ENCODE measurements at regions not wholly inside any gene's neighbourhood (a gene's known extent, or its start where the extent isn't known, plus 50 kb on each side); places are given as distances from the start of the nearest gene placed in this dataset.
A peak's percentile ranks its signal among the peaks of the same experiment; 100 is the strongest.

DNA sequence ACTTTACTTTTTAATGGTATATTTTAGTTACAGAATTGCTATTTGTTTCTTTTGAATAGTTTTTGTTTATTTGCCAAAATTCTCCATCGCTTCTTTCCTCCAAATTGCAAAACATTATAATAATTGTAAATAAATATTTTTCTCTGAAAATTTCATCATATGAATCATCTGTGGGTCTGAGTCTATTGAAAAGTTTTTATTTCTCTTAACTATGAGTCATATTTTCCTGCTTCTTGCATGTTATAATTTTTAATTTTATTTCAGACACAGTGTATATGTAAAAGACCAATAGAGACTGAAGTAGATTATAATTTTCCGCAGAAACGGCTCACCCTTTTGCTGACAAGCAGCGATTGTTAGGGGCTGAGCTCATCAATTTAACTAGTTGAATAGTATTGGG lies 279.1 kb upstream of the IL12B start:
- DNase-seq, result no peak

DNA sequence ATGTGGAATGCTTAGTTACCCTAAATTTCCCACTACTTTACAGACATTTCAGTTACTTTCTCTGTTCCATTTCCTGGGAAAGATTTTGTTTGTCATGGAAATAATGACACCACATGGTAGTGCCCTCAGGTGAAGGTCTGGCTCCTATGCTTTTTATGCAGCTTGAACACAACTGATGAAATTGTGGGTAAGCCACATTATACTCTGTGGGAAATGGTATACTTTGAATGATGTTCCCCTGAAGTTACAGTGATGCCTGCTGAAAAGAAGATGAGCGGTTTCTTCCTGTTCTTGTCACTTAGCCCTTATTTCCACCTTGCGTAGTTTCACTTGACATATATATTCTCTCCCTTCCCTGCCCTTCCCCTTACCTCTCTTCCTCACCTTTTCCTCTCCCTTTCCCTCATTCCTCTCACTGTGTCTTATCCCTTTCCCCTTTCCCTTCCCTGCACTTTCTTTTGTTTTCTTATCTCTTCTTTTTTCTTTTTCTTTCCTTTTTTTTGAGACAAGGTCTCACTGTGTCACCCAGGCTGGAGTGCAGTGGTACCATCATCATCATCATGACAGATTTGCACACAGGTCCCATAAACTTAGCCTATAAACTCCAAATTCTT lies 280.8 kb upstream of the IL12B start:
- DNase-seq, result no peak

DNA sequence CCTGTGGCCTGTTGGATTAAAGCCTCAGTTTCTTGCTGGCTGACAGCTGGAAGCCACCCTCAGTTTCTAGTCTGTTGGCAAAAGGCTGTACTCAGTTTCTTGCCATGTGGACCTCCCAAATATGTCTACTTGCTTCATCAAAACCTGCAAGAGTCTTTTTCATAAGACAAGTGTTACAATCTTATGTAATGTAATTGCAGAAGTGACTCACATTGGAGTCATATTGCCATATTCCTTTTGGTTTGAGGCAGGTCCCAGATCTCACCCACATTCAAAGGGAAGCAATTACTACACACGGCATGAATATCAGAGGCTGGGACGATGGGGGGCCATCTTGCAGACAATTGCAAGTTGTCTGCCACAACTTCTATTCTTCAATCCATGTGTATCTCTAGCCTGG lies 286.7 kb upstream of the IL12B start:
- DNase-seq, result peak; percentile 54

DNA sequence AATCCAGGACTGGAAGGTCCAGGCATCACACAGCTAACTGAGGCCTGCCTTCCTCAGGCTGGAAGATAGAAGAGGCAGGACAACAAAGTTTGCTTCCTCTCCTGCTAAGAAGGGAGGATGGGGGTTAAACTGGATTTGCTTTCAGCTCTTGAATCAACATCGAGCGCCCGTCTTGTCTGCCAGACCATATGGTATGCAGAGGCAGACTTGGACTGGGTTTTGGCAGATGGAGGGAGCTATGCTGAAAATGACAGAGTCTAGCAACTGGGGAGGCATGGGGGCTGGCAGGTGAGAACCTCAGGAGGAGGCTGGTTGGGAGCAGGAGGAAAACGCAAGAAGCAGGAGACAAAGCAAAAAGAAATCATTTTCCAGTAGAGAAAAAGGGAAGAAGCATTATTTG lies 289.5 kb upstream of the IL12B start:
- DNase-seq, result no peak

DNA sequence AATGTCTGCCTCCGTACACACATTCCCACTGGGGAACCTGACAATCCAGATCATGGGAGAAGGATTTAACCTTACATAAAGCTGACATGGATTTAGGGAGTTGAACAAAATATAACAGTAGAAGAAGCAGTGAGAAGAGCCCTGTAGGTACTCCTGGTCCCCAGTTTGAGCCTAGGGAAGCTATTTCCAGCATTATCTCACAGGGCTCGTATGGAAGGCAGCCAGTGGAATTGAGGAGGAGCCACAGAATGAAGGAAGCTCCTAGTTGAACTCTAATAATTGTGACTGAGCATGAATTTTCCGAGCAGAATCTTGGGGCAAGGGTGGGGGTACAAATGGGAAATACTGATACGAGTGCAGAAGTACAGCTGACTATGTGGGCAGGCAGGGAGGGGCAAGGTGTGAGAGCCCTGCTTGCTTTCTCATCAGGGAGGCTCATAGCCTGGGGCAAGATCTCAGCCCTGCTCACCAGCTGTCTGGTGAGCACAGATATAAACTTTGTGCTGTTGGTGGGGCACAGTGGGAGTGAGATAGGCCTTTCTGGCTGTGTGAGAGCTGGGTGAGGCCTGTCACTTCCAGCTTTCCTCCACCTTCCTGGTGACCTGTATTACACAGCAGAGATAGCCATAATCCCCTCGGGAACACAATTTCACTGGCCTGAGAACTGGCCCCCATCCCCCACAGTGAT lies 290.7 kb upstream of the IL12B start:
- no peak for DNase-seq

DNA sequence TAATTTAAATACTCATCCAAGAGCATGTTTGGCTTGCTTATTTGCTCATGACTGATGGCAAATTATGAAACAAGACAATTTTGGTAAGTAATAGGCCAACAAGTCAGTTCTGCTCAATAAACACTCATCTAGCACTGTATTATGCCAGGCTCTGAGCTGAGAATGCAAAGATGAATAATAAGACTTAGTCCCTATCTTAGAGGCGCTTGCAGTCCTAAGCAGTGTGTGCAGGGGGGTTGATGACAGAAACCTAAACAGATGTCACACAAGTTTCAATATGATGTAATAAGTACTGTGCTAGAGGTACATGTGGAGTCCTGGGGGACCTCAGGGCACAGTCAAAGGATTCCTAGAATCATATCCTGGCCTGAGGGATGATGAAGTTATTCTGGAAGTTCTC lies 287.6 kb upstream of the ADRA1B start:
- DNase-seq, result no peak

DNA sequence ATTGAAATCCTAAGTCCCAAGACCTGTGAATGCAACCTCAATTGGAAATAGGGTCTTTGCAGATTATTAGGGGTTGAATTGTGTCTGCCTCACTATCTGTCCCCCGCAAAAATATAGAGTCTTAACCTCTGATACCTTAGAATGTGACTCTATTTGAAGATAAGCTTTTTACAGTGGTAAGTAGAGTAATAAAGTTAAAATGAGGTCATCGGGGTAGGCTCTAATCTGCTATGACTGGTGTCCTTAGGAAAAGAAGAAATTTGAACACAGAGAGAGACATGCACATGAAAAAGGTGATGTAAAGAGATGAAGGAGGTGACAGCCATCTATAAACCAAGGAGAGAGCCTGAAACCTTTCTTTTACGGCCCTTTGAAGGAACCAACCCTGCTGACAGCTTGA lies 287.1 kb upstream of the ADRA1B start:
- DNase-seq, result no peak

DNA sequence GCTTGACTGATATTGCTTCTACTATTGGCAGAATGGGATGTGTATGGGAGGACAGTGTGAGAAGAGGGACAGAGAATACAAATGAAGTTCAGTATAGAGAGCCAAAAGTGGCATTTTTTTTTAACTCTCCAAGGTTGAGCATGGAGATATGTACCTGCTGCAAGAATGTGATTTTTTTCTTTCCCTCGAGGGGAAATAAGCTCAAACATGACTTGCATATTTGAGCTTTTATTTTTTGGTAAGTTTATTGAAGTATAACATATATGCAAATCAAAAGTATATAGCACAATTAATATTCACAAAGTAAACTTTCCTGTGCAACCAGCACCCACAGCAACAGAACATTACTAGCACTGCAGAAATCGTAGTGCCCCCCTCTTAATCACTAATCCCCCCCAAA lies 285.7 kb upstream of the ADRA1B start:
- no peak for DNase-seq

DNA sequence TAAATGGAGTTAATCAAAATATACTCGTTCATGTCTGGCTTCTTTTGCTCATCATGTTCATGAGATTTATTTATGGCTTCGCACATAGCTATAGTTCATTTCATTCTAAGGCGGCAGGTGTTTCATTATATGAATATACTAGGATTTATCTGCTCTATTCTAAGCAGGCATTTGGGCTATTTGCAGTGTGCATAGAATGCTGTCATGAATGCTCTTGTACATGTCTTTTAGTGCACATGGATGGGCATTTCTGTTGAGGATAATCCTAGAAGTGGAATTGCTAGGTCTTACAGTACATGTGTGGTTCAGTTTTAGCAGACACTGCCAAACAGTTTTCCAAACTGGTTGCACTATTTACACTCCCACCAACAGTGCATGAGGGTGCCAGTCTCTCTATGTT lies 285.3 kb upstream of the ADRA1B start:
- no peak for DNase-seq

DNA sequence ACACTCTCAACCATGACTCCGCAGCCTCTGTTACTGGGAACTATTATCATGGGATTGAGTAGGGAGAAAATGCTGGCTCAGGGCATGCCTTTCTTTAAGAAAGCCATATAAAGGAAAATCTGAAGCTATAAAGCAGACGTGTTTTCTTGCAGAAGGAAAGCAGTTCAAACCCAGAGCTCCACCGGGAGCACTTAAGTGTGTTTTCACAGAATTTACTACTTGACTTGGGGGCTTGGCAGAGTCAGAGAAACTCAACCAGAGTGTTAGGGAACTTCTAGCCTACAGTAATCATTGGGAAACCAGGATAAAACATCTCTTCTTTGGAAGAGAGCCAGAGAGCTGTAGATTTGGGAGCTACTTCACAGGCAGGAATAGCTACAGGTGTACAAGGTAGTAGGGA lies 283.4 kb upstream of the ADRA1B start:
- no peak for DNase-seq

DNA sequence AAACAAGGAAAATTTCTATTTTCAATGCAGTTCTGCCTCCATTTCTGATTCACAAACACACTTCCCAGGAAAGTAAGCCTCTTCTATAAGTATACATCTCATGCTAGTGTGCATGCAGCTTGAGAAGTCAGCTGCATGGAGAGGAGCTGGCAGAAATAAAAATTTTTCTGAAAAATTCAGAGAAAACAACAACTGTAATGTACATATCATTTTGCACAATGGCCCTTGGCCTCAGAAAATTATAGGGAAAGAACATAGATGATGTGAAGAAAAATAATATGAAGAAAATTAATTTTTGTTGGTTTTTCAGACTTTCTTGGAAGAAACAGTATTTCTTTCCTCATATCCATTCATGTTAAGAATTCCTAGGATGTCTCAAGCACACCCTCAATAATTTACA lies 277.8 kb upstream of the ADRA1B start:
- no peak for DNase-seq

DNA sequence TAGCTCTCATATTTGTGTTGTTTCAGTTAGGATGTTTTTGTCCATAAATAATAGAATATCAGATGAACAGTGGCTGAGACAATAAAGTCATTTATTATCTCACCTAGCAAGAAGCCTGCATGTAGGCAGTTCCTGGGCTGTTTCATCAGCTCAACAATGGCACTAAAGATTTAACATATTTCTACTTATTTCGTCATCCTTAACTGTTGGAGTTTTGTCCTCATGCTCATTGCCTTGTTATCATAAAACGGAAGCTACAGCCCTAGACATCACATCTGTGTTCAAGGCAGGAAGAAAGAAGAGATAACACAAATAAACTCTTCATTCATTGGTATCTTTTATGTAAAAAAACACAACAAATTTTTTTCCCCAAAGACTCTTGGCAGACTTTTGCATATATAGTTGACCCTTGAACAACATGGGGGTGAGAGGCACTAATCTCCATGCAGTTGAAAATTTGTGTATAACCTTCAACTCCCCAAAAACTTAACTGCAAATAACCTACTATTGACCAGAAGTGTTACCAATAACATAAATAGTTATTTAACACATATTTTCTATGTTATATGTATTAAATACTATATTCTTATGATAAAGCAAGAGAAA lies 277.2 kb upstream of the ADRA1B start:
- DNase-seq, result peak; percentile 31

DNA sequence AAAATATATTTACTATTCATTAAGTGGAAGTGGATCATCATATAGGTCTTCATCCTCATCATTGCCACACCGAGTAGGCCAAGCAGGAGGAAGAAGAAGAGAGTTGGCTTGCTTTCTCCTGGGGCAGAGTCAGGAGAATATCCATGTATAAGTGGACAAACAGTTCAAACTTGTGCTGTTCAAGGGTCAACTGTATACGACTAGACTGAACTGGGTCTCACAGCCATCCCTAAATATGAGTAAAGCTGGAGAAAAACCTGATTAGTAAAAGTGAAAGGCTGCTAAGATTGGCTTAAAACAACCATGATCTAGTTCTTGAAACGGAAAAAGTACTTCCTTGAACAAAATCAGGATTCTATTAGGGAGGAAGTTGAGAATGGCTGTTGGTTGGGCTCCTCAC lies 276.7 kb upstream of the ADRA1B start:
- DNase-seq, result no peak

DNA sequence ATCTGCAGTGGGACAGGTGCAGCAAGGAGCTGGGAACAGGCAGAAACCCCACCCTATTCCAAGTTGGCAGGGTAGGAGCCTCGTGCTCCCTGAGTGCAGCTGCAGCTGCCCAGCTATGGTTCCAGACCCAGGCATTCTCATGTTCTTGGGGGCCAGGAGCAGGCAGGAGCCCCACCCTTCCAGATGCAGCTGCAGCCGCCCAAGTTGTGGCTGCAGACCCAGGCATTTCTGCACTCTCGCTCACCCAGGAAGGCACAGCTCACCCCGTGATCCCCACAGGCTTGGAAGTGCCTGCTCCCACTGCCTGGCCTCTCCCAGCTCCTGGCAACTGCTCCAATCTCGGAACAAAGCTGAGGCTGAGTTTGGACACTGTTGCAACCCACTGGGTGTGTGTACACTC lies 275.8 kb upstream of the ADRA1B start:
- no peak for DNase-seq

DNA sequence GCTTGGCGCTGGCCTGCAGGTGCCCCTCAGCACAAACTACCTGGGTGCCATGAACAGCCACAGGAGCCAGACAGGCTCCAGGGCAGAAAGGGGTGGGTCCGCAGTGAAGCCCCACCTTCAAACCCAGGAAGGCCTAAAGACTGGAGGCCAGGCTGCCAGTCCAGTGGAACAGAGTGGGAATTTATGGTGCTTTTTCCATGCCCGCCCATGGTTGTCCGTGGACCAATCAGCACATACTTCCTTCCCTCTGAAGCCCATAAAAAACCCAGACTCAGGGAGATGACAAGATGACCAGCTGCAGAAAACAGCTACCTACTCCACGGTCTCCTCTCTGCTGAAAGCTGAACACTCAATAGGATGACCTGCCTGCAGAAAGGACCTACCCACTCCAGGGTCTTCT lies 275.4 kb upstream of the ADRA1B start:
- no peak for DNase-seq

DNA sequence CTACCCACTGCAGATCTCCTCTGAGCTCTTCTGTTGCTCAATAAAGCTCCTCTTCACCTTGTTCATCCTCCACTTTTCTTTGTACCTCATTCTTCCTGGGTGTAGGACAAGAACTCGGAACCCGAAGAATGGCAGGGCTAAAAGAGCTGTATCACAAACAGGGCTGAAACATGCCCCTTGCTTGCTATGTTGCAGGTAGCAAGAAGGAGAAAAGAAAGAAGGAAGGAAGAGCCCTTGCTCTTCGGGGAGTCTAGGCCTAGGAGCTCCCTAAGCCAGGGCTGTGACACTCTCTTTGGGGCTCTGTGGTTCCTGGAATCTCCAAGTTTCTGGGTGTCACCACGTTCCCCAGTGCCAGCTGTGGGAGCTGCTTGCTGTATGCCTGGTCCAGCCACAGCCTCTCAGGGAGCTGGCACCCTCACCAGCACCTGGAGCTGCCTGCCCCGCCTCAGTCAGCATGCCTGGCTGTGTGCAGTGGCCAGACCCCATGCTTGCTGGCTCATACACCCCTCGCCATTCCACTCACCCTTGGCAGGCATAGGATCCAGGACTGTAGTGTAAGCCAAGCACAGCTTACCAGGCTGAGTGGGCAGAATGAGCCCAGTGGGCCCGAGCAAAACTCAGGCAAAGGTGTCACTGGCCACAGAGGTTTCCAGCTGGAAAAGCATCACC lies 274.8 kb upstream of the ADRA1B start:
- no peak for DNase-seq

DNA sequence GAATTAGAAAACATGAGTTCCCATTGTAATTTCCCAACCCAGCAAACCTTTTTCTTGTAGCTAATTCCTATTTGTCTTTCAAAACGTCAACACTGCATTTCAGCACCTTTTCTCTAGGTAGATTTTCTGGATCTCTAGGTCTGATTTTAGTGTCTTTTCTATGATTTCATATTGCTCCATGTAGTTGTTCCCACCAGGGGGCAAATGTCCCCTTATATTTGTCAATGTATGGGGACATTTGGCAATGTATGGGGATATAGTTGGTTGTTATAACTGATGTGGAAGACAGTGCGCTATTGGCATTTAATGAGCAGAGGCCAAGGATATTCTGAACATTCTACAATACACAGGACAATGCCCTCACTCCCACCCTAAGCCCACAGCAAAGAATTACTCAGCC lies 273.9 kb upstream of the ADRA1B start:
- DNase-seq, result peak; percentile 3

DNA sequence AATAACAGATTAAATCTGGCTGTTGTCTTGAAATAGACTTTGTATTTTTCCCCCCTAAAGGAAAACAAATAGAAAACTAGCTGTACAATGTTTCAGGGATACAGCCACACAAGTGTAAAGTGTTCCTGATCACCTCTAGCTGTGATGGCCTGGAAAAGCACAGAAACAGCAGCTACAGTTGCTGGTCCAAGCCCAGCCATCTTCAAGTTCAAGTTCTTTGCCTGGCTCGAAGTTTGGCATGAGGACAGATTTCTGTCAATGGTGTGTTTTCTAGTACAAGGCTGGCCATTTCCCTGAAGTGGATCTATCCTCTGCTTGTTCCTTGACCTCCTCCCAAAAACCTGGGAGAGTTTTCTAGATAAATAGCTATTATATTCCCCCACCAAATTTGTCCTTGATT lies 272.2 kb upstream of the ADRA1B start:
- no peak for DNase-seq

DNA sequence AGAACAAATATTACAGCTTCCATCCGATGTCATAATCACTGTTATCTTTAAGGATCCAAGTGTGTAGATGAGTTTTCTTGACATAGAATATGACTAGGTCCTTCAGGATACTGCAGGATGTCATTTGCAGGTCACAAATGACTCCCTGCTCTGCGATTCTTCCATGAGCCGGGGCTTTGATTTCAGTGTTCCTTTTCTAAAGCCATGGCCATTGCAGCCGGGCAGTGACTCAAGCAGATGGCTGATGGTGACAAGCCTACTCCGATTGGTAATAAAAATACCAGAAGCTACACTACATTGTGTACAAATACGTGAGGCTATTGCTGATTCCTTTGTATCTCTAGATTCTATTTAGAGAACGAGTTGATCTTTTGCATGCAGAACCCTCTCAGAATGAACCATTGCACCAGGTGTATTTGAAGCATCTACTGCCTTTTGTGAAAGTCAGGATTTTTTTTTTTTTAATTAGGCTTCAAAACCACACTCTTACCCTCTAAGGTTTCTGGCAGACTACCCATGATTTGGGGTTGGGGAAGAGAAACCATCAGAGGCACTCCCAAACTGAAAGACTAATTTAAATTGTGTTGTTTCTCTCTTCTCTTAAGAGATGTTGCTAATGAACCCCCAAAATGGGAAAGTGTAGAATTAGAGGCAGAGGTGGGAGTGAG lies 271.0 kb upstream of the ADRA1B start:
- no peak for DNase-seq

DNA sequence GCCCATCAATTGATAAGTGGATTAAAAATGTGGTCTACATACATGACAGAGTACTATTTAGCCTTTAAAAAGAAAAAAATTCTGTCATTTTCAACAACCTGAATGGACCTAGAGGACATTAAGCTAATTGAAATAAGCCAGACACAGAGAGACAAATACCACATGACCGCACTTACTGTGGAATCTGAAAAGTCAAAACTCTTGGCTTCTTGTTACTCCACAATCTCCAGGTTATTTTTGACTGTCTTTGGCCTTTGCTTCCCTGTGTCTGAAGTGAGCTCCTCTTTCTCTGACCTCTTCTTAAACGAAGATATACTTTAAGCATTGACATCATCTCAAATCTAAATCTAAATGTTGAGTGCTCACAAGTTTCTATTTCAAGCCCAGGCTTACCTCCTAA lies 265.5 kb upstream of the ADRA1B start:
- DNase-seq, result no peak

DNA sequence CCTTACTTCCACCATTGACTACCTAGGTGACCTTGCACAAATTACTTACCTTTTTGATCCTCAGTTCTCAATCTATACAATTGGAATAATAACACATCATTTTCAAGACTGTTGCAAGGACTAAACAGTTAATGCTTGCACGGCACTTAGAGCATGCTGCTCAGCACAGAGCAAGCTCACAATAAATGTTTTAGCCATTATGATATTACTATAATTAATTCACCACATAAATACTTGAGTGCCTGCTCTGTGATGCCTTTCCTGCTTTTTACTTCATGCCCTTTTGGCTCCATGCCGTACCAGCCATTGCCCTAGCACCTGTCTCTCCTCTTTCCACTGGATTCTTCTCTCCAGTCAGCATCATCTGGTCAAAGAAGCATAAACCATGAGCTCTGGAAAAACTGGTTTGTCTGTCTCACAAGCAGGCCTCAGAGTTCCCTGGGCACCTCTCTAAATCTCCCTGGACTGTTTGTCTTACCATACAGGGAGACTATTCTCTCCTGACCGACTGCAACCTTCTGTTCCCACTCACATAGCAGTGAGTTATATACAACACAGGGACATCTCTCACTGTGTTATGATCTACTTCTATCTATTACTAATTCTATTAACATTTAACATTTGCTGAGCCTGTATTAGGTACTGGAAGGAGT lies 260.4 kb upstream of the ADRA1B start:
- DNase-seq, result no peak

DNA sequence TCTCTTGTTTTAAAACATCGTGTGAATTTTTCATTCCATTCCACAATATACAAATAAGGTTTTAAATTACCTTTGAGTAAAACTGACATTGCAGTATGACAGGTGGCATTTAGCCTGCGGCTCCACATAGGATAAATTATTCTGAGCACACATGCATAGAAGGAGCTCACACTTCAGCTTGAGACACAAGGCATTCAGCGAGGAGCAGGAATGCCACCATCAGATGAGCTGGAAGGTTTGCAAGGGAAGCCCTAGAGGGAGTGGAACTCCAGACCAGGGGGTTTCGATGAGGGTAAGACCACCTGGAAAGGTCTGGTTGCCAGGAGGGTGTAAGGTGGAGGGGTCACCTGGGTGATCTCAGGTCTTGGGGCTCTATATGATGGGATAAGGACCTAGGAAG lies 259.0 kb upstream of the ADRA1B start:
- no peak for DNase-seq

DNA sequence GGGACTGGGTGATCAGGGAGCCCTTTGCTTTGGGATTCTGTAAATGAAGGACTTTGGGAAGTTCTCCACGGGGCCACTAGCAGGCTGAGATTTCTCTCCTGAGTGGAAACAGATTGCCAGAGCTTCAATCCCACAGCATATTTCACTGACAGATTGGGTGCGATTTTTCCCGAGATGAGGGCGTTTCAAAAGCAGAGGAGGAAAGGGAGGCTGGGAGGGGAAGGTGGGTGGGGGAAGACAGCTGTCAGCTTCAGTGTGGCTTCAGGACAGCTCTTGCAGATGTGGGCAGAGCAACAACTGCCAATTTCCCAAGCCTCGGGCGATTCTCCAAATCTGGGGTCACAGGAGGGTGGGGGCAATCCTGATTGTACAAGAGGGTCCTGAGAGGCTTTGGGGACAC lies 258.5 kb upstream of the ADRA1B start:
- no peak for DNase-seq
